Activated T-helper 2 cell treated with anti-CD3 and anti-CD28 coated beads, Interferon-gamma antibody, Interleukin-2, Interleukin-4, amounts not matched to agents 10 μg/mL and 5 μg/mL and 100 μg/mL, durations not matched to agents 14 hours and 24 hours and 36 hours (primary cell): ENCODE measurements at regions not wholly inside any gene's neighbourhood (a gene's known extent, or its start where the extent isn't known, plus 50 kb on each side); places are given as distances from the start of the nearest gene placed in this dataset.
"Not testable (repeated sequence)": the region's sequence is repeated elsewhere in the genome, so short reads cannot be mapped to it uniquely, and the experiment has no call there.

Source experiments
- DNase-seq: peaks from one replicate; pipeline ENCODE4 v3.0.0; 2021; ENCODE audit warnings: low spot score
- H3K27ac Mint-ChIP-seq: one replicate; pipeline ENCODE4 v1.8.0; 2021; ENCODE audit warnings: mixed read lengths
- H3K27me3 Mint-ChIP-seq: one replicate; pipeline ENCODE4 v1.8.0; 2021; ENCODE audit warnings: low read depth, mixed read lengths
- H3K36me3 Mint-ChIP-seq: one replicate; pipeline ENCODE4 v1.8.0; 2021; ENCODE audit warnings: low read depth, mixed read lengths
- H3K4me1 Mint-ChIP-seq: one replicate; pipeline ENCODE4 v1.8.0; 2021; ENCODE audit warnings: low read depth, mixed read lengths
- H3K4me3 Mint-ChIP-seq: one replicate; pipeline ENCODE4 v1.8.0; 2021; ENCODE audit warnings: low read depth, mild to moderate bottlenecking, moderate library complexity, mixed read lengths
- H3K9me3 Mint-ChIP-seq: one replicate; pipeline ENCODE4 v1.8.0; 2021; ENCODE audit warnings: mixed read lengths
- intact Hi-C: fragments of 100-400 bp; cut with micrococcal nuclease; formaldehyde crosslinking; loops from one replicate; pipeline ENCODE4 v1.15.1; 2023

DNA sequence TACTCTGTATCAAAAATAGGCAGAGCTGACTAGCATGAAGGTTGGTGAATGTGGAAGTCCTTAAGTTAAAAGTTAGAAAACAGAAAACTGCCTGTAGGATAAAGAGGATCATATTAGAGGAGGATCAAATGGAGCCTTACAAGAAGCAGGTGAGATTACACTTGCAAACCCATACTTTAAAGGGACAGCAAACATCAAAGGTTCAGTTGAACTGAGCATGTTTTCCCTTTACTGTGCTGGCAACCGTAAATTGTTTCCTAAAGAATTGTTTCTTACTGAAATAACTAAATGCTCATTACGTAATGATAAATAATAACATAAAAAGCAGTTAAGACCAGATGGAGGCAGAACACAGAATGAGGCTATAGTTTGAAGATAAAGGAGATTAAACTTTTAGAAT lies 465.3 kb upstream of the FTMT start:
- Mint-ChIP-seq H3K27me3 (no peaks in the 10 kb centered on the region), H3K4me1 (no peaks in the 10 kb centered on the region), H3K4me3 (no peak overlapping the region), H3K27ac (no peak overlapping the region), H3K9me3 (no peaks in the 10 kb centered on the region), H3K36me3 (no peaks in the 10 kb centered on the region)
- no peak for DNase-seq
- intact Hi-C loops: no loop called here

DNA sequence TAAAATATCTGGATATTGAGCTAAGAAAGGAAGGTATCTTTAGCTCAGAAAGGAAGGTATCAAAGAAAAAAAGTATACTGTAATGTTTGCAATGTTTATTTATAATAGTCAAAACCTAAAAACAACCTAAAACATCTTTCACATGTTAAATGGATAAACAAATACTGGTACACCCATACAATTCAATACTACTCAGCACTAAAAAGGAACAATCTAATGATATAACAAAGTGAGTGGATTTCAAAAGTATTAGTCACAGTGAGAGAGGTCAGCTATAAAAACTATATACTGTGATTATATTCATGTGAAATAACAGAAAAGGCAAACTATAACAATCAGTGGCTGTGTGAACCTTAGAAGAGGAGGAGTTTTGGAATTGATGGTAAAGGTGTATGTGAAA lies 455.0 kb upstream of the FTMT start:
- H3K27ac Mint-ChIP-seq: no peak overlapping the region
- no peaks in the 10 kb centered on the region for H3K4me1 Mint-ChIP-seq
- H3K27me3 Mint-ChIP-seq: no peaks in the 10 kb centered on the region
- DNase-seq: no peak
- H3K9me3 Mint-ChIP-seq: peaks cover 4% of the 10 kb centered on the region
- intact Hi-C loops: no loop called here
- H3K36me3 Mint-ChIP-seq: no peaks in the 10 kb centered on the region
- no peak overlapping the region for H3K4me3 Mint-ChIP-seq

DNA sequence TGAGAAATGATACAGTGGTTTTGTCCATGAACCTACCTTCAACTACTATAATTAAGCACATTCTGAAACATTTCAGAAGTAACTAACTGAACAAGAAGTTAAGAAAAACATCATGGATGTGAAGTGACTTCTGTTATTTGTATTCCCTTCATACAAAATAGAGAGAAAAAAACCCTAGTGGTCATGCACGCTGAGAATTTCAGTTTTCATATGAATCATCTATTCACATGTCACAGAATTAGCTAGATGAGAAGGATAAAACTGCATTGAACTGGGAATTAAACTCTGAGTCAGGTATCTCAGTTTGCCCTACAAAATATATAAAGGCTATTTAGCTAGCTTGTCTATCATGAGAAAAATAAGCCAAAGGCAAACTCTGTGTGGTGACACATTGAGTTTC lies 451.8 kb upstream of the FTMT start:
- H3K27ac Mint-ChIP-seq: no peak overlapping the region
- no peak overlapping the region for H3K4me3 Mint-ChIP-seq
- no peak for DNase-seq
- no peaks in the 10 kb centered on the region for H3K36me3 Mint-ChIP-seq
- H3K9me3 Mint-ChIP-seq: peaks cover 7% of the 10 kb centered on the region
- intact Hi-C loops: no loop called here
- no peaks in the 10 kb centered on the region for H3K4me1 Mint-ChIP-seq
- H3K27me3 Mint-ChIP-seq: no peaks in the 10 kb centered on the region

DNA sequence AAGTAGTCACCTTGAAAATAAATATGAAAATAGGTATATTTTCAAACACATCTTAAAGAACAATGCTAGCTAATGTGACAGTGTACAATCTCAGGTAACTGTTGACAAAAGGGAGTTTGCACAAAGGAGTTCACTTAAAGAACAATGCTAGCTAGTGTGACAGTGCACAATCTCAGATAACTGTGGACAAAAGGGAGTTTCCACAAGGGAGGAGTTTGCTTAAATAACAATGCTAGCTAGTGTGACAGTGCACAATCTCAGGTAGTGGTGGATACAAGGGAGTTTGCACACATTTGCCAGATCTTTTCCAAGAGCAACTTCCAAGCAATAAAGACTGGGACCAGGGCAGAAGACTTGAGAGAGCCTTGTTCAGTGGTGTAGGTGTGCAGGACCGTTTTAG lies 442.9 kb upstream of the FTMT start:
- Mint-ChIP-seq H3K27me3 (no peaks in the 10 kb centered on the region), H3K27ac (no peak overlapping the region), H3K4me3 (no peak overlapping the region), H3K9me3 (peaks cover 5% of the 10 kb centered on the region), H3K36me3 (no peaks in the 10 kb centered on the region), H3K4me1 (no peaks in the 10 kb centered on the region)
- intact Hi-C loops: no loop called here
- DNase-seq: no peak

DNA sequence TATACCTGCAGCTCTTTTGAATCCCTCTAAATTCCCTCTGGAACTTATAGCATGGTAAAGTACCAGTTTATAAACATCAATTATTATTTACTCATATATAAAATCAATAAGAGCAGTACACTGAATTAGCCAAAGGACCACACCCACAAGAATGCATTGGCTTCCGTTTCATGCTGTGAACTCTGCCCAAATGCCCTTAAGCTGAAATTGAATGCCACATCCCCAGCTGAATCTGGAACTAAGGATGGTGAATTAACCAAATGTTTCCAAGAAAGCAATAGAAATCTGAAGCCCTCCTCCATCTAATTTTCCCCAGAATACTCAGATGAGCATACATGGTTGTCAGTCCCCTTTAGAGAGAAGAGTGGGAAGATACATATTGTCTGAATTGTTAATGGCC lies 436.4 kb upstream of the FTMT start:
- H3K27me3 Mint-ChIP-seq: no peaks in the 10 kb centered on the region
- no peak overlapping the region for H3K27ac Mint-ChIP-seq
- H3K36me3 Mint-ChIP-seq: no peaks in the 10 kb centered on the region
- intact Hi-C loops: no loop called here
- H3K9me3 Mint-ChIP-seq: peaks cover 25% of the 10 kb centered on the region
- H3K4me1 Mint-ChIP-seq: no peaks in the 10 kb centered on the region
- H3K4me3 Mint-ChIP-seq: no peak overlapping the region
- no peak for DNase-seq

DNA sequence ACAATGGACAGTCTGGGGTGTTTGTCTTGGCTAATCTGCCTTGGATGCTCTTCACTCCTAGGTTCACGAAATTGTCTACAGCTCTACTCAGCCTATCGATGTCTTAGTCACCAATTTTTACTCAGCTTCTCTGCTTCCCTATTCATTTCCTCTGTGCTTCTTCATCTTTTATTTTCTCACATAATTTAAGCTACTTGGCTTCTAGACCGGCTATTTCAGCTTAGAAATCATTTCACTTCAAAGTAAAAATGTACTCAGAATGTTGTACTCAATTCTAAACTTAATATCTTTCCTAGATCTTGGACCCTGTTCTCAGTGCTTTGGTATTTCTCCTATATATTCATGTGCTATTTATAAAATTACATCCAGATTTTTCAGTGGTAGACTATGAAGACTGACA lies 430.0 kb upstream of the FTMT start:
- Mint-ChIP-seq H3K9me3 (peaks cover 18% of the 10 kb centered on the region), H3K27me3 (no peaks in the 10 kb centered on the region), H3K27ac (no peak overlapping the region), H3K36me3 (no peaks in the 10 kb centered on the region), H3K4me3 (no peak overlapping the region), H3K4me1 (no peaks in the 10 kb centered on the region)
- intact Hi-C loops: no loop called here
- DNase-seq: no peak

DNA sequence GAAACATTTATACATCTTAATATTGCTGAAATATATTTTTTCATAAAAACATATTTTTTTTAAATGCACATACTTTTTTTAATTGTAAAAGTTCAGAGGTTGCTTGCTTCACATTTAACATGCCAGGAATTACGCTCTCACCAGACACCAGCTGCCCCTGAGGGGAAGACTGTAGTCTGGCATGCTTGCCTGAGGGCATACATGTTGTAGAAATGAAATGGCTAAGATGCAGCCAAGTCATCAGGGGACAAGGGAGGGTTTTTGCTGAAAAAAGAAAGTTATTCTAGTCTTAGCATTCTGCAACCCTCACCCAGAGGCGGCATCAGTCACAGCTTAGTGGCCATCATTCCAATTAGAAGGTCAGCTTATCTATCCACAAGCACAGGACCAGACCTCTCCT lies 426.7 kb upstream of the FTMT start:
- H3K27ac Mint-ChIP-seq: no peak overlapping the region
- H3K4me3 Mint-ChIP-seq: no peak overlapping the region
- no peaks in the 10 kb centered on the region for H3K27me3 Mint-ChIP-seq
- H3K9me3 Mint-ChIP-seq: peaks cover 12% of the 10 kb centered on the region
- H3K36me3 Mint-ChIP-seq: no peaks in the 10 kb centered on the region
- no peaks in the 10 kb centered on the region for H3K4me1 Mint-ChIP-seq
- intact Hi-C loops: no loop called here
- no peak for DNase-seq

DNA sequence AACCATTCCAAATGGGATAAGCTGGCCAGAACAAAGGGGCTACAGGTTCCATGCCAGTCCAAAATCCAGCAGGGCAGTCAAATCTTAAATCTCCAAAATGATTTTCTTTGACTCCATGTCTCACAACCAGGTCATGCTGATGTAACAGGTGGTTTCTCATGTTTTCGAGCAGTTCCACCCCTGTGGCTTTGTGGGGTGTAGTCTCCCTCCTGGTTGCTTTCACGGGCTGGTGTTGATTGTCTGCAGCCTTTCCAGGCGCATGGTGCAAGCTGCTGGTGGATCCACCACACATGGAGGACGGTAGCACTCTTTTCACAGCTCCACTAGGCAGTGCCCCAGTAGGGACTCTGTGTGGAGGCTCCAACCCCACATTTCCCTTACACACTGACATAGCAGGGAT lies 425.5 kb upstream of the FTMT start:
- H3K27me3 Mint-ChIP-seq: no peaks in the 10 kb centered on the region
- no peaks in the 10 kb centered on the region for H3K4me1 Mint-ChIP-seq
- DNase-seq: no peak
- peaks cover 7% of the 10 kb centered on the region for H3K9me3 Mint-ChIP-seq
- no peak overlapping the region for H3K27ac Mint-ChIP-seq
- no peak overlapping the region for H3K4me3 Mint-ChIP-seq
- H3K36me3 Mint-ChIP-seq: no peaks in the 10 kb centered on the region
- intact Hi-C loops: no loop called here

DNA sequence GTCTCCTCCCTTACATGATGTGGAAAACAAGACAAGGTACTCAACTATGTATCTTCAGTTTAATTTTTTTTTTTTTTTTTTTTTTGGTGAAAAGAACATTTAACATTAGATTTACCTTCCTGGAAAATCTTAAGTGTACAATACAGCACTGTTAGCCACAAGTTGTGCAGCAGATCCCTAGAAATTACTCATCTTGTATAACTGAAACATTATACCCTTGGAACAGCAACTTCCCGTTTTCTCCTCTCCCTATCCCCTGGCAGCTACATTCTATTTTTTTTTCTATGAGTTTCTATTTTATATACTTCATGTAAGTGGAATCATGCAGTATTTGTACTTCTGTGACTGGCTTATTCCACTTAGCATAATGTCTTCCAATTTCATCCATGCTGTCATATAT lies 421.9 kb upstream of the FTMT start:
- Mint-ChIP-seq H3K9me3 (peaks cover 7% of the 10 kb centered on the region), H3K36me3 (no peaks in the 10 kb centered on the region), H3K4me1 (no peaks in the 10 kb centered on the region), H3K4me3 (no peak overlapping the region), H3K27me3 (no peaks in the 10 kb centered on the region), H3K27ac (no peak overlapping the region)
- DNase-seq: no peak
- intact Hi-C loops: no loop called here

DNA sequence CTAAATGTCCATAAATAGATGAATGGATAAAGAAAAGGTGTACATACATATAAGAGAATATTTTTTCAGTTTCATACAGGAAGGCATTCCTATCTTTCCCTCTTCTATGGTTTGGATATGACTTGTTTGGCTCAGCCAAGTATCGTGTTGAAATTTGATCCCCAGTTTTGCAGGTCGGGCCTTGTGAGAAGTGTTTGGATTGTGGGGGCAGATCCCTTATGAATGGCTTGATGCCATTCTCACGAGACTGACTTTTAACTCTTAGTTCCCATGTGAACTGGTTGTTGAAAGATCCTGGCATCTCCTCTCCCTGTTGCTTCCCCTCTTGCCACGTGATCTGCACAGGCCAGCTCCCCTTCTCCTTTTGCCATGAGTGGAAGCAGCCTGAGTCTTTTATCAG lies 421.1 kb upstream of the FTMT start:
- no peaks in the 10 kb centered on the region for H3K27me3 Mint-ChIP-seq
- intact Hi-C loops: no loop called here
- H3K4me3 Mint-ChIP-seq: no peak overlapping the region
- no peak overlapping the region for H3K27ac Mint-ChIP-seq
- no peaks in the 10 kb centered on the region for H3K4me1 Mint-ChIP-seq
- H3K36me3 Mint-ChIP-seq: no peaks in the 10 kb centered on the region
- no peak for DNase-seq
- H3K9me3 Mint-ChIP-seq: peaks cover 7% of the 10 kb centered on the region

DNA sequence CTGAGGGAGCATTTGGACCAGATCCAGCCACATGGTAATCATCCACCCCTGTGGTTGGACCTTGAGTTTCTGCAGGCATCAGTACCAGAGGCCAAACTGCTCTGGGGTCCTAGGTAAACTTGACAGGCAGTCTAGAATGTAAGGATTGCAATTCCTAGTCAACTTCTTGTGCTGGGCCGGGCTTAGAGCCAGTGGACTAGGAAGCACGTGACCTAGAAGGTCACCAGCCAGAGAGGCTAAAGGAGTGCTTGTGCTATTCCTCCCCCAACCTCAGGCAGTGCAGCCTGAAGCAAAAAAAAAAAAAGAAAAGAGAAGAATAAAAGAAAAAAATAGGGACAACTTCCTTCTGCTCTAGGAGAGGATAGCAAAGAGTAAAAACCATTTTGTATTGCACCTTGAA lies 406.2 kb upstream of the FTMT start:
- intact Hi-C loops: no loop called here
- no peak overlapping the region for H3K4me3 Mint-ChIP-seq

DNA sequence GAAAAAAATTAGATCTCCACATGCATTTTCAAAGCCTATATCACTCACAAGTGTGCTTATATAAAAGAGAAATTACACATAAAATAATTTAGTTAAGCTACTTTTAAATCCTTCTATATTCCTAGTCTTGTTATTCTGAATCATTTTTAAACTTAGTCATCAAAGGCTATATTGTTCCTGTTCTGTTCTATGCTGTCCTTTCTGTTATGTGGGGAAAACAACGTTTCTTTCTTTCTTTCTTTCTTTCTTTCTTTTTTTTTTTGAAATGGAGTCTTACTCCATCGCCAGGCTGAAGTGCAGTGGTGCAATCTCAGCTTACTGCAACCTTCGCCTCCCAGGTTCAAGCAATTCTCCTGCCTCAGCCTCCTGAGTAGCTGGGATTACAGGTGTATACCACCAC lies 389.2 kb upstream of the FTMT start:
- Mint-ChIP-seq H3K27me3 (no peaks in the 10 kb centered on the region), H3K4me1 (no peaks in the 10 kb centered on the region), H3K9me3 (no peaks in the 10 kb centered on the region), H3K36me3 (no peaks in the 10 kb centered on the region), H3K27ac (no peak overlapping the region), H3K4me3 (no peak overlapping the region)
- intact Hi-C loops: no loop called here
- no peak for DNase-seq

More for the DNA sequence above, 406.2 kb upstream of the FTMT start:
- no peak for DNase-seq
- no peaks in the 10 kb centered on the region for H3K36me3 Mint-ChIP-seq
- H3K4me1 Mint-ChIP-seq: no peaks in the 10 kb centered on the region
- no peaks in the 10 kb centered on the region for H3K27me3 Mint-ChIP-seq
- H3K9me3 Mint-ChIP-seq: peaks cover 6% of the 10 kb centered on the region
- no peak overlapping the region for H3K27ac Mint-ChIP-seq

DNA sequence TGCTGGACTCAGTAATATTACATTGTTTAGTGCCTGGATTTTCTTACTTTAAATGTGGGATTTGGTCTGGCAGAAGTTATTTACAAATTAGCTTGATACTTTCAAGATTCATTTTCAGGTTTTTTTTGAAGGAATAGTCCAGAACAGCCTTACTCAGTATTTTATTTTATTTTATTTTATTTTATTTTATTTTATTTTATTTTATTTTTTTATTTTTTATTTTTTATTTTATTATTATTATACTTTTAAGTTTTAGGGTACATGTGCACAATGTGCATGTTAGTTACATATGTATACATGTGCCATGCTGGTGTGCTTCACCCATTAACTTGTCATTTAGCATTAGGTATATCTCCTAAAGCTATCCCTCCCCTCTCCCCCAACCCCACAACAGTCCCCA lies 380.5 kb upstream of the FTMT start:
- H3K36me3 Mint-ChIP-seq, H3K4me3 Mint-ChIP-seq, H3K27me3 Mint-ChIP-seq, H3K4me1 Mint-ChIP-seq, H3K27ac Mint-ChIP-seq, intact Hi-C loops, DNase-seq: not testable (repeated sequence)
- H3K9me3 Mint-ChIP-seq: peaks cover 13% of the 10 kb centered on the region

DNA sequence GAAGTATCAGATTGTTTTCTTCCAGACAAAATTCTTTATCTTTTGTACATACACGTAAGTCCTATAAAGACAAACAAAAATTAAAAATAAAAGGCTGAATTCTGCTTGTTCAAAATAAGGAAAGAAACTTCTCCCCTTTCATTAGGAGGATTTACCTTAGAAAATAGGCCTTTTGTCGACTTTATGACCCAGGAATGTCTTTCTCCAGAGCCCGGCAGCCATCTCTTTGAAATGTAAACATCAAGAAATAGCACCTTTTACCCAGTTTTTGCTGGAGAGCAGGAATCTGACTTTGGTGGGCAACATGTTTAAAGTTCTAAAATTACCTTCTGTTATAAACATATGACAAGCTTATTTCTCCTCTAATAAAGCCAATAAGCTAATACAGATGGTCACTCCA lies 373.0 kb upstream of the FTMT start:
- Mint-ChIP-seq H3K9me3 (peaks cover under 1% of the 10 kb centered on the region), H3K4me1 (no peaks in the 10 kb centered on the region)

More for the DNA sequence above, 373.0 kb upstream of the FTMT start:
- no peak for DNase-seq
- no peaks in the 10 kb centered on the region for H3K27me3 Mint-ChIP-seq
- H3K27ac Mint-ChIP-seq: no peak overlapping the region
- H3K4me3 Mint-ChIP-seq: no peak overlapping the region
- H3K36me3 Mint-ChIP-seq: no peaks in the 10 kb centered on the region
- intact Hi-C loops: no loop called here
